Kidney (tissue), 13 donors: ENCODE measurements at regions not wholly inside any gene's neighbourhood (a gene's known extent, or its start where the extent isn't known, plus 50 kb on each side); places are given as distances from the start of the nearest gene placed in this dataset.

ENCODE experiments used
- DNase-seq, 5 donors: peaks; one replicate each; pipeline ENCODE4 v3.0.0-alpha.2; 2013 to 2020
- FAIRE-seq: peaks from 2 replicates; lab custom pipeline; 2012; peaks lifted over from hg19 to GRCh38; lab: Jason Lieb, UNC
- H3K27ac ChIP-seq, 2 donors: one replicate each; pipeline ENCODE4 v1.7.0; 2013; ENCODE audit warnings: low read depth in 2 of 2, low read length in 2 of 2, inconsistent platforms in 1 of 2
- H3K27me3 ChIP-seq: one replicate; pipeline ENCODE4 v1.7.1; 2013; ENCODE audit warnings: low read length, inconsistent platforms; ENCODE audit not compliant: control insufficient read depth, insufficient read depth
- H3K36me3 ChIP-seq, 3 donors: one replicate each; pipeline versions ENCODE4 v1.7.0 to v1.7.1; 2013; ENCODE audit warnings: low read length in 3 of 3, control low read depth in 1 of 3, inconsistent platforms in 1 of 3; ENCODE audit not compliant: insufficient read depth in 3 of 3, control insufficient read depth in 2 of 3
- H3K4me1 ChIP-seq, 3 donors: one replicate each; pipeline versions ENCODE4 v1.7.0 to v1.7.1; 2013; ENCODE audit warnings: low read length in 3 of 3, inconsistent platforms in 1 of 3, low read depth in 1 of 3; ENCODE audit not compliant: control insufficient read depth in 2 of 3, insufficient read depth in 2 of 3
- H3K4me3 ChIP-seq, 3 donors: one replicate each; pipeline versions ENCODE4 v1.7.0 to v1.8.1; 2013; ENCODE audit warnings: low read length in 3 of 3, control low read depth in 1 of 3, inconsistent platforms in 1 of 3
- H3K9ac ChIP-seq, 3 donors: one replicate each; pipeline versions ENCODE4 v1.7.0 to v1.7.1; 2013; ENCODE audit warnings: low read length in 3 of 3, control low read depth in 1 of 3, inconsistent platforms in 1 of 3
- H3K9me3 ChIP-seq, 3 donors: one replicate each; pipeline versions ENCODE4 v1.7.0 to v1.7.1; 2013; ENCODE audit warnings: low read length in 3 of 3, control low read depth in 1 of 3, inconsistent platforms in 1 of 3; ENCODE audit not compliant: control insufficient read depth in 2 of 3, insufficient read depth in 1 of 3
- intact Hi-C: fragments of 100-400 bp; cut with DNase I; formaldehyde crosslinking; loops from one replicate; pipeline ENCODE4 v1.11.1; 2022
- TF ChIP-seq, protein P1 (sequence below): IDR thresholded peaks from 3 replicates; pipeline ENCODE4 v1.5.1; 2012; ENCODE audit warnings: mild to moderate bottlenecking, moderate library complexity, borderline replicate concordance; ENCODE audit not compliant: insufficient read depth; ENCODE audit errors: extremely low read depth
- donor health status: control.
- donor health status: control.
- donor health status: control.
- donor health status: control.
- donor health status: control.
- donor health status: DM: yes; HTN: yes; CAD: no.
- donor health status: Normal renal cell carcinoma (clear cell type).

DNA sequence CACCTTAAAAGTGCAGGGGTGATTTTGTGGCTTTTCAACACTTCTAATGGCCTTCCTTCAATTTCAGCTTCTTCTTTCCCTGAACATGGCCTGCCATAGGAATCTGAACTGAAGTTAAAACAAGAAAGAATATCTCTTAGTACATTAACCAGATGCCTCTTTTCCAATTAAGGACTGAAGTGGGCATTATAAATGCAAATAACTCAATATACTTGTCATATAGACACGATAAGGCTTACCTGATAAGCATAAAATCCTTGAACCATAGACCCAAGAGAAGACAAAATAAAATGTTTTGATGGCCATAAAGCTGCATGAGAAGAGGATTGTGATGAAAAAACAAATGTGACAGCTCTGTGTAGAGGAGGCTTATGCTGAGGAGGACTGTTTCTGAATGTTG lies 173.1 kb downstream of the MC4R start:
- DNase-seq (no peak), FAIRE-seq (no peak)
- H3K27me3 ChIP-seq = no peaks in the 10 kb centered on the region
- no peaks in the 10 kb centered on the region for H3K4me1 ChIP-seq
- TF ChIP-seq, protein P1, sequence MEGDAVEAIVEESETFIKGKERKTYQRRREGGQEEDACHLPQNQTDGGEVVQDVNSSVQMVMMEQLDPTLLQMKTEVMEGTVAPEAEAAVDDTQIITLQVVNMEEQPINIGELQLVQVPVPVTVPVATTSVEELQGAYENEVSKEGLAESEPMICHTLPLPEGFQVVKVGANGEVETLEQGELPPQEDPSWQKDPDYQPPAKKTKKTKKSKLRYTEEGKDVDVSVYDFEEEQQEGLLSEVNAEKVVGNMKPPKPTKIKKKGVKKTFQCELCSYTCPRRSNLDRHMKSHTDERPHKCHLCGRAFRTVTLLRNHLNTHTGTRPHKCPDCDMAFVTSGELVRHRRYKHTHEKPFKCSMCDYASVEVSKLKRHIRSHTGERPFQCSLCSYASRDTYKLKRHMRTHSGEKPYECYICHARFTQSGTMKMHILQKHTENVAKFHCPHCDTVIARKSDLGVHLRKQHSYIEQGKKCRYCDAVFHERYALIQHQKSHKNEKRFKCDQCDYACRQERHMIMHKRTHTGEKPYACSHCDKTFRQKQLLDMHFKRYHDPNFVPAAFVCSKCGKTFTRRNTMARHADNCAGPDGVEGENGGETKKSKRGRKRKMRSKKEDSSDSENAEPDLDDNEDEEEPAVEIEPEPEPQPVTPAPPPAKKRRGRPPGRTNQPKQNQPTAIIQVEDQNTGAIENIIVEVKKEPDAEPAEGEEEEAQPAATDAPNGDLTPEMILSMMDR = no peak
- H3K36me3 ChIP-seq = no peaks in the 10 kb centered on the region
- H3K9me3 ChIP-seq = no peaks in the 10 kb centered on the region
- no peak overlapping the region for H3K9ac ChIP-seq
- intact Hi-C loops = no loop called here
- H3K4me3 ChIP-seq = no peak overlapping the region
- no peak overlapping the region for H3K27ac ChIP-seq

DNA sequence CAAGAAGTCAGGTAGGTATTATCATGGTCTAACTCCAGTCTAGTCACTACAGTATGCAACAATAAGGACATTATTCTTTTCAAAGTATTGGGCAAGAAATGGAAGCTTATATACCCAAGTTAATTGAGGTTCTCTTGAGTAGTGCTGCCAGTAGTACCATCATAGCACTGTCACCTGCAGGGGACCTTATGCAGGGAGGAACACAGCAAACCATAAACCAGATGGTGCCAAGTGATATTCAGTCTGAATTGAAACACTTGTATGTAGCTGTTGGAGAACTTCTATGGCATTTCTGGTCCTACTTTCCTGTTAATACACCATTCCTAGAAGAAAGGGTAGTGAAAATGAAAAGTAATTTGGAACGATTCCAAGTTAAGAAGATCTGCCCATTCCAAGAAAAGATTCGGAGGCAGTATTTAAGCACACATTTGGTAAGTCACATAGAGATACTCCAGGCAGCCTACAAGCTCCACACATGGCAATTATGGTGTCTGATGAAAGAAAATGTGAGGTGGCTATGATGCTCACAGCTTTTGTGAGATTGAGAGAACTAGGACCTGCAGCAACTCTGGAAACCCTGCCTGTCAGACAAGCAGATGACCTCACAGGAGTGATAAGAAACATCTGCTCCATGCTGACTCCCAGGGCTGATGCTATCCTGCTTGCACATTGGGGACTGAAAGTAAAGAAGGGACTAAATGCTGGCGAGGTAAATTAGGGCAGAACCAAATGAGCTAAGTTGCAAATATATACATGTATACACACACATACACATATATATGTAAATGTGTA lies 174.7 kb downstream of the MC4R start:
- Histone ChIP-seq H3K4me1 (no peaks in the 10 kb centered on the region), H3K4me3 (no peak overlapping the region), H3K9me3 (no peaks in the 10 kb centered on the region), H3K36me3 (no peaks in the 10 kb centered on the region), H3K9ac (no peak overlapping the region), H3K27me3 (no peaks in the 10 kb centered on the region), H3K27ac (no peak overlapping the region)
- intact Hi-C loops = no loop called here
- TF ChIP-seq, protein P1 = no peak
- DNase-seq (peak in 4 of 5 donors; percentile 51 to 69 (median 60)), FAIRE-seq (no peak)

DNA sequence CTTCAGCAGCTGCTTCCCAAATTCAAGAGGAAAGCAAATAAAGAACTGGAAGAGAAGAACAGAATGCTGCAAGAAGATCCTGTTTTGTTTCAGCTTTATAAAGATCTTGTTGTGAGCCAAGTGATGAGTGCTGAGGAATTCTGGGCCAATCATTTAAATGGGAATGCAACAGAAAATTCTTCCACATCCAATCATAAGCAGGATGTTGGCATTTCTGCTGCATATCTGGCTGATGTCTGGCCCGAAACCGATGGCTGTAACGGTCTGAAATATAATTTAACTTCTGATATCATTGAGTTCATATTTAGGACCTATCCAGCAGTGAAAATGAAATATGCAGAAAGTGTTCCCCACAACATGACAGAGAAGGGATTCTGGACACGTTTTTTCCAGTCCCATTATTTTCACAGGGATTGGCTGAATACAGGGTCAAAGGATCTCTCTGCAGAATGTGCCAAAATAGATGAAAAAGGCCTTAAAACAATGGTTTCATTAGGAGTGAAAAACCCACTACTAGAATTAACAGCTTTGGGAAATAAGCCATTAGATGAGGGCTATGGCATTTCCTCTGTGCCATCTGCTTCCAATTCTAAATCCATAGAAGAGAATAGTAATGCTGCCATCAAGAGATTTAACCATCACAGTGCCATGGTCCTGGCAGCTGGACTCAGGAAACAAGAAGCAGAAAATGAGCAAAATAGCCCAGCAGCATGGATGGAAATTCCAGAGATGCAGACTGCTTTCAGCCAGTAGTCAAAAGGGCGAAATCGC lies 175.6 kb downstream of the MC4R start:
- TF ChIP-seq, protein P1 = no peak
- no peak overlapping the region for H3K9ac ChIP-seq
- no peaks in the 10 kb centered on the region for H3K9me3 ChIP-seq
- no peak overlapping the region for H3K27ac ChIP-seq
- no peak overlapping the region for H3K4me3 ChIP-seq
- no peaks in the 10 kb centered on the region for H3K27me3 ChIP-seq
- no peak for FAIRE-seq
- intact Hi-C loops = no loop called here
- DNase-seq = no peak
- H3K4me1 ChIP-seq = no peaks in the 10 kb centered on the region
- no peaks in the 10 kb centered on the region for H3K36me3 ChIP-seq
